Neural cell (in vitro differentiated cells): ENCODE measurements at regions not wholly inside any gene's neighbourhood (a gene's known extent, or its start where the extent isn't known, plus 50 kb on each side); places are given as distances from the start of the nearest gene placed in this dataset.

Experiments used
- H2AFZ ChIP-seq: fragments of 200-600, 300-800 bp; sonication (generic), shearing (Covaris generic); 2 replicates; pipeline ENCODE4 v1.6.0; 2014; ENCODE audit warnings: low read depth, mild to moderate bottlenecking, antibody characterized with exemption, low read length, moderate library complexity
- H3F3A ChIP-seq: fragments of 200-600 bp; shearing (Covaris generic); 2 replicates; pipeline ENCODE4 v1.6.1; 2016; ENCODE audit warnings: mild to moderate bottlenecking, moderate library complexity, mixed read lengths, antibody characterized with exemption, low read length; ENCODE audit not compliant: insufficient read depth, poor library complexity, severe bottlenecking
- H3K27ac ChIP-seq: fragments of 200-600, 300-800 bp; sonication (generic), shearing (Covaris generic); 2 replicates; pipeline ENCODE4 v1.5.1; 2014; ENCODE audit warnings: mild to moderate bottlenecking, low read length, moderate library complexity
- H3K27me3 ChIP-seq: fragments of 300-800, 200-600 bp; sonication (generic), shearing (Covaris generic); 2 replicates; pipeline ENCODE4 v1.6.0; 2014; ENCODE audit warnings: mild to moderate bottlenecking, low read depth, low read length, moderate library complexity; ENCODE audit not compliant: insufficient read depth
- H3K36me3 ChIP-seq: fragments of 300-800, 200-600 bp; sonication (generic), shearing (Covaris generic); 2 replicates; pipeline ENCODE4 v1.5.1; 2014; ENCODE audit warnings: mild to moderate bottlenecking, antibody characterized with exemption, low read length, moderate library complexity; ENCODE audit not compliant: insufficient read depth
- H3K4me2 ChIP-seq: fragments of 300-800, 200-600 bp; sonication (generic), shearing (Covaris generic); 2 replicates; pipeline ENCODE4 v1.6.0; 2014; ENCODE audit warnings: mild to moderate bottlenecking, low read length
- H3K4me3 ChIP-seq: fragments of 300-800, 200-600 bp; sonication (generic), shearing (Covaris generic); 2 replicates; pipeline ENCODE4 v1.5.1; 2014; ENCODE audit warnings: mild to moderate bottlenecking, low read length, moderate library complexity
- H3K79me2 ChIP-seq: fragments of 200-600 bp; shearing (Covaris generic); replicated peaks from 2 replicates; pipeline ENCODE4 v1.6.0; 2014; ENCODE audit warnings: mild to moderate bottlenecking, low read length, moderate library complexity; ENCODE audit not compliant: insufficient read depth
- H3K9ac ChIP-seq: fragments of 300-800, 200-600 bp; sonication (generic), shearing (Covaris generic); 2 replicates; pipeline ENCODE4 v1.6.1; 2016; ENCODE audit warnings: mild to moderate bottlenecking, low read length, mixed read lengths
- H3K9me2 ChIP-seq: fragments of 200-600 bp; shearing (Covaris generic); 2 replicates; pipeline ENCODE4 v1.6.1; 2016; ENCODE audit warnings: mild to moderate bottlenecking, low read length, mixed read lengths; ENCODE audit not compliant: insufficient read depth
- H3K9me3 ChIP-seq: fragments of 200-600, 300-800 bp; sonication (generic), shearing (Covaris generic); 2 replicates; pipeline ENCODE4 v1.6.1; 2016; ENCODE audit warnings: mild to moderate bottlenecking, mixed run types, low read length, moderate library complexity, mixed read lengths
- H4K20me1 ChIP-seq: fragments of 200-600 bp; shearing (Covaris generic); 2 replicates; pipeline ENCODE4 v1.6.1; 2016; ENCODE audit warnings: mild to moderate bottlenecking, mixed run types; ENCODE audit not compliant: insufficient read depth
- CTCF ChIP-seq: fragments of 450-650 bp; IDR thresholded peaks from 2 replicates; pipeline ENCODE4 v1.5.1; 2014; ENCODE audit warnings: antibody characterized with exemption, mild to moderate bottlenecking, moderate library complexity; ENCODE audit not compliant: poor library complexity, severe bottlenecking
- EP300 ChIP-seq: fragments of 450-650 bp; conservative IDR thresholded peaks from 2 replicates; pipeline ENCODE4 v1.6.1; 2014; ENCODE audit warnings: antibody characterized with exemption, mild to moderate bottlenecking, moderate library complexity; ENCODE audit not compliant: poor library complexity, severe bottlenecking
- EZH2 ChIP-seq: fragments of 200-600, 300-800 bp; shearing (Covaris generic), sonication (generic); IDR thresholded peaks from 2 replicates; pipeline ENCODE4 v1.6.1; 2014; ENCODE audit warnings: antibody characterized with exemption, low read length, borderline replicate concordance, mild to moderate bottlenecking; ENCODE audit not compliant: insufficient read depth, poor library complexity, severe bottlenecking
- MXI1 ChIP-seq: fragments of 450-650 bp; conservative IDR thresholded peaks from 2 replicates; pipeline ENCODE4 v1.6.1; 2014; ENCODE audit warnings: antibody characterized with exemption, mild to moderate bottlenecking; ENCODE audit not compliant: poor library complexity, severe bottlenecking
- POLR2AphosphoS5 ChIP-seq: IDR thresholded peaks from 2 replicates; pipeline ENCODE4 v1.6.1; 2012
- RAD21 ChIP-seq: fragments of 450-650 bp; conservative IDR thresholded peaks from 2 replicates; pipeline ENCODE4 v1.6.1; 2014; ENCODE audit warnings: antibody characterized with exemption, mild to moderate bottlenecking, moderate library complexity
- SMC3 ChIP-seq: fragments of 450-650 bp; conservative IDR thresholded peaks from 2 replicates; pipeline ENCODE4 v1.6.1; 2014; ENCODE audit warnings: antibody characterized with exemption, mild to moderate bottlenecking, moderate library complexity; ENCODE audit not compliant: poor library complexity
- TAF1 ChIP-seq: IDR thresholded peaks from 2 replicates; pipeline ENCODE4 v1.6.1; 2012; ENCODE audit warnings: low read depth

DNA sequence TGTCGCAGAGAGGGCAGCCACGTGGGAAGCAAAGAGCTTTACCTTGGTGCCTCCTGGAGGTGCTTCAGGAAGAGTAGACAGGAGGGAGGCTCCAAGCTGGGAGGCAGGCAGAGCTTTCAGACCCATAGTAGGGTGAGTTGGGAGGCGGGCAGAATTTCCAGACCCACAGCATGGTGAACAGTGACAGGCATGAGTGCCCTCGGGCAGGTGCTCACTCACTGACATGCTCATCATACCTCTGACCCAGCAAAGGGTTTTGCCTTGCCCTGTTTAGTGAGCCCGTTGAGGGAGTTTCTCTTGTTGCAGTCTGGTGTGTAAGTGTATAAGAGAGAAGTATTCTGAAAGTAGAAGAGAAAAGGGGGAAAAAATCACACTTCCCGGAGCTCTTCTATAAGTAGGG lies 86.4 kb upstream of the NTM start:
- Histone ChIP-seq H3K27ac (no peak overlapping the region), H3F3A (no peaks in the 10 kb centered on the region), H4K20me1 (no peaks in the 10 kb centered on the region), H3K9ac (no peak overlapping the region), H3K9me2 (no peaks in the 10 kb centered on the region), H3K4me3 (no peak overlapping the region), H3K4me2 (no peak overlapping the region), H3K27me3 (no peaks in the 10 kb centered on the region), H3K79me2 (no peaks in the 10 kb centered on the region), H2AFZ (no peak overlapping the region), H3K9me3 (no peaks in the 10 kb centered on the region), H3K36me3 (no peaks in the 10 kb centered on the region)
- no peak for TF ChIP-seq EP300
- no peak for TF ChIP-seq TAF1
- TF ChIP-seq EZH2: no peak
- no peak for TF ChIP-seq MXI1
- TF ChIP-seq RAD21: no peak

- Histone ChIP-seq H3K36me3 (no peaks in the 10 kb centered on the region), H3K4me2 (no peak overlapping the region), H2AFZ (no peak overlapping the region), H3K27ac (no peak overlapping the region), H3K9me2 (no peaks in the 10 kb centered on the region), H3K9ac (no peak overlapping the region), H4K20me1 (no peaks in the 10 kb centered on the region), H3K27me3 (no peaks in the 10 kb centered on the region), H3K4me3 (no peak overlapping the region), H3F3A (no peaks in the 10 kb centered on the region), H3K9me3 (no peaks in the 10 kb centered on the region), H3K79me2 (no peaks in the 10 kb centered on the region)
- TF ChIP-seq EZH2: no peak
Observed at GRCh38 chr11:131288521-131289091, 81.8 kb upstream of the NTM start.

GRCh38 chr11:131290185-131290584 lies 80.2 kb upstream of the NTM start:
- Histone ChIP-seq H4K20me1 (no peaks in the 10 kb centered on the region), H3K27me3 (no peaks in the 10 kb centered on the region), H3K9me2 (no peaks in the 10 kb centered on the region), H3K79me2 (no peaks in the 10 kb centered on the region), H3K9ac (no peak overlapping the region), H3K27ac (no peak overlapping the region), H3K9me3 (no peaks in the 10 kb centered on the region), H3K36me3 (no peaks in the 10 kb centered on the region), H2AFZ (no peak overlapping the region), H3K4me3 (no peak overlapping the region), H3F3A (no peaks in the 10 kb centered on the region), H3K4me2 (no peak overlapping the region)
- no peak for TF ChIP-seq POLR2AphosphoS5
- no peak for TF ChIP-seq EP300
- TF ChIP-seq CTCF: no peak
- no peak for TF ChIP-seq RAD21
- no peak for TF ChIP-seq SMC3

GRCh38 chr11:131295986-131296385 lies 74.4 kb upstream of the NTM start:
- no peak overlapping the region for H3K9ac ChIP-seq
- H3K79me2 ChIP-seq: no peaks in the 10 kb centered on the region
- H3K27me3 ChIP-seq: no peaks in the 10 kb centered on the region
- H3K36me3 ChIP-seq: no peaks in the 10 kb centered on the region
- H2AFZ ChIP-seq: no peak overlapping the region
- no peak overlapping the region for H3K4me2 ChIP-seq
- H4K20me1 ChIP-seq: no peaks in the 10 kb centered on the region
- no peaks in the 10 kb centered on the region for H3K9me2 ChIP-seq
- H3K27ac ChIP-seq: no peak overlapping the region
- H3F3A ChIP-seq: no peaks in the 10 kb centered on the region
- TF ChIP-seq EP300: no peak
- H3K4me3 ChIP-seq: no peak overlapping the region
- H3K9me3 ChIP-seq: no peaks in the 10 kb centered on the region
